HG03571 (cell line): ENCODE measurements at regions not wholly inside any gene's neighbourhood (a gene's known extent, or its start where the extent isn't known, plus 50 kb on each side); places are given as distances from the start of the nearest gene placed in this dataset.
"Not testable (repeated sequence)": the region's sequence is repeated elsewhere in the genome, so short reads cannot be mapped to it uniquely, and the experiment has no call there.

Experiments used
- ATAC-seq: cut with Tn5 transposase; IDR thresholded peaks from one replicate; pipeline ENCODE4 v1.9.1; 2021; ENCODE audit not compliant: unreplicated experiment

GRCh38 chr14:22315336-22315735, 273.7 kb downstream of the DAD1 start:
- no peak for ATAC-seq

DNA sequence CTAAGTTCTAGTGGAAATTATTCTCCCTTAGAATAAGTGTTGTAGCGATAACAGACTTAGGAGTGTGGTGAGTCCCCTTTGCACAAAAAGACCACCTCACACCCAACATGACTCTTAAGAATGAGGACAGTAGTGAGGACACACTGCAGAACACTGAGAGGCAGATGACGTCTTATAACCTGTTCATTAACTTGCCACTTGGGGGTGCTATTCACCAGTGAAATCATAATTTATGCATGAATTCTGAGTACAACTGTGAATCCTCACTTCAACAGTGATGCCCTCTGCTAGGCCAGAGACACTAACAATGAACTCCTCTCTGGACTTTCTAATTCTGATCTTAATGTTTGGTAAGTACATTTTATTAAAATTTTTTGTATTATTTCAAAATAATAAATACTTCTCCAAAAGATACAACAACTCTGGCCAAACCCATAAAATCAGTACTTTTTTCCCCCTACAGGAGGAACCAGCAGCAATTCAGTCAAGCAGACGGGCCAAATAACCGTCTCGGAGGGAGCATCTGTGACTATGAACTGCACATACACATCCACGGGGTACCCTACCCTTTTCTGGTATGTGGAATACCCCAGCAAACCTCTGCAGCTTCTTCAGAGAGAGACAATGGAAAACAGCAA, 274.7 kb downstream of the DAD1 start:
- ATAC-seq = no peak

DNA sequence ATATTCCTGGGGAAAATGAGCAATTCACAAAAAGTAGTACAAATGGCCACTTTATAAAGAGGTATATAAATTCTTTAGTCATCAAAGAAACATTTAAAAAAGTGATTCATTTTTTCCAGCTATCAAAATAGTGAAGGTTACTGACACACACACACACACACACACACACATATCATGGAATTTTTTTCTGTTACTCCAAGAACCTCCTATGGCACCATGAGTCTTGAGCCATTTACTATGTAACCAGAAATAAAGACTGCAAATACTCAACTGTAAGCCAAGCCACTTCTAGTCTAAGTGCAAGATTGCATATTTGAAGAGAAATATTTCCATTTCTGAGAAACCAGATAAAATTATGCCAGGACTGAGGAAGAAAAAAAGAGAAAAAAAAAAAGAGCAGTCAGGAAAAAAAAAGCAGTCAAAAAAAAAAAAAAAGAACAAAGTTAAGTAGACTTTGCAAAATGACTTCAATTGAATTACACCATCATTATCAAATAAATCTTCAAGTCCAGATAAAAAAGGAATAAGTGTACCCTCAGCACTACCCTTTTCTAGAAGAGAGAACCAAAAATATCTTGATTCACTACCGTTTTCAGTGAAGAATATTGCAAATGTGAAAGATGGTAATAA, 275.7 kb downstream of the DAD1 start:
- no peak for ATAC-seq

GRCh38 chr14:22311636-22312035, 277.4 kb downstream of the DAD1 start:
- no peak for ATAC-seq

DNA sequence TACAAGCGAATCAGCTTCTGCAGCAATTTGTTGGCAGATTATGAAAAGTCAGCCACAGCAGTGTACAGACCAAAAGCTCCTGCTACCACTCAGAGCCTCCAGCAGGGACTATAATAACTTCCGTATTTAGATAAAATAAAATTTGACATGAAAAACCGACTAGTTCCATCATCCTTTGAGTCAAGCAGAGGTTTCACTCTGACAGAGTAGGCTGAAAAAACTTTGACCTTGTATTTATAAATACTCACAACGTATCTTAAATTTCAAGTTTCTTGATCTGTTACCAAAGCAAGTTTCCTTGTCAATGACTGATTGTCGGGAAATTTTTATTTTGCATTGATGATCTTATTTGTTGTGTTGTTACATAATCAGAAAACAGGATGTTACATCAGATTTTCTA, 283.4 kb downstream of the DAD1 start:
- no peak for ATAC-seq

GRCh38 chr14:22304326-22304725, 284.7 kb downstream of the DAD1 start:
- ATAC-seq = no peak

DNA sequence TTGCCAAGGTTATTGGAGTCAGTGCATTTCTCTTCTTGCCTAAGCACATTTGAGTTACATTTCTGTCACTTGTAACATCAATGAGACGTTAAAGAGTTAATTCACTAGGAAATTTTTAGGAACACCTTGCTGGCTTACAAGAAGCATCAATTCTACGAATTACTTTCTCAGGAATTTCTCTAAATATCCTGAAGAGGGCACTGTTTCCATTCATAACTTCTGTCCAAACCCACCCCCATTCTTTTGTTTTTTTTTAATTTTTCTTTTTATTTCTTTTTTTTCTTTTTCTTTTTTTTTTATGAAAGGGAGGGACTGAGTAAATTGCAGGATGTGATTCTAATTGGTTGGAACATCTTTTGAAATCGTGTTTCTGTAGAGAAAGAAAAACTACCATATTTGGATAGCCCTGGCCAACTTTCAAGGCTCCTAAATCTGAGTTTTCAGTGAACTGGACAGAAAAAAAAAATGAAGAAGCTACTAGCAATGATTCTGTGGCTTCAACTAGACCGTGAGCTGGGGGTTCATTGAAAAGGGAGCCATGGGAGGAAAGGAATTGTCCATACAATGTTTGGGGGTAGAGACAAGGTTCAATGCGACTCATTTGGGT, 285.3 kb downstream of the DAD1 start:
- ATAC-seq = no peak

DNA sequence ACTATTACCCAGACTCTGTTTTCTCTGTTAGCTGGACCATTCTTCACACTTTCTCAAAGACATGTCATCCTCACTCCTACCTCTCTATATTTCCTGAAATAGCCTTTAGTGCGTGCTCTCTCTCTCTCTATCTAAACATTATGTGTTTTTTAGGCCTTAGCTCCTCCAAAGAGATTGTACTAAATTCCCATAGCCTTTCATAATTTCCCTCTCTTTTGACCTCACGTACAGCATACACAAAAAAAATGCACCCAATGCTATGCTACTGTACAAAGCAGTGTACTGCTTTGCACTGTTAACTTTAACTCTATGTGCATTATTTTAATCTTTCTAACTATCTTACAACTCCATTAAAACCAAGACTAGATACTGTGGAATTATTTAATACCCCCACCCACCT, 288.4 kb downstream of the DAD1 start:
- ATAC-seq = no peak

- ATAC-seq = no peak
Observed at GRCh38 chr14:22297376-22297775, 291.6 kb downstream of the DAD1 start.

DNA sequence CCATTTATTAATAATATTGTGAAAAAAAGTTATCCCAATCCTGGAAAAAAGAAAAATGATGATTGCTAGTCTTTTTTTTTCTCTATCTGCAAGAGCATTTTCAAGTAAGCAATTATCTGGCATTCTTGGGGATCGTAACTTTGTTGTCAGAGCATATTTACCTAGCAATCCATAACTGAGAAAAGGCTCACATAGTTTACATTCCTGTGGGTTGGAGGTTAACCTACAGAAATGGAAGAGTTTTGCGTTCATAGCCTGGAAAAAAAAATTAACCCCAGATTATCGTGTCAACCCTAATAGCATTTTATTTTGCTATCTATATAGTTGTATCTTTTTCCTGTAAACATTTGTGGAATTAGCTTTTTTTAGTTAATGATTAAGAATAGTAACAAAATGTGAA, 292.3 kb downstream of the DAD1 start:
- no peak for ATAC-seq

GRCh38 chr14:22296088-22296487, 292.9 kb downstream of the DAD1 start:
- no peak for ATAC-seq

- no peak for ATAC-seq
Observed at GRCh38 chr14:22291406-22291805, 297.6 kb downstream of the DAD1 start.

DNA sequence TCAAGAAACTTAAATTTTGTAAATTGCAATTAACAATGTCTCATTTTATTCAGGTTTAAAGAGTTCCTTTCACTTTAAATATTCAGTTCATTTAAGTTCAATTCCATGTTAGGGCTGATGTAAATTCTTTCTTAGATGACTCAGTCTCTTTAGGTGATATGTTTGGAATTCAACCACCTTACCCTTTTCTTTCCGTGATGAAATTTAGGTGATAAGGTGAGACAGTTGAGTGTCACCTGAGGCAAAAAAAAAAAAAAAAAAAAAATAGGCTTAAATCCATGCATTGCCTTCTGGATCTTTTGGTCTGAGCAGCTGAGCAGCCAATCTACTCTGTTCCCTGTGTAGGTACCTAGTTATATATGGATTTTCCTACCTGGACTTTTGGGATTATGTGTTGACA, 299.5 kb downstream of the DAD1 start:
- ATAC-seq = no peak

GRCh38 chr14:22285991-22286390, 303.0 kb downstream of the DAD1 start:
- no peak for ATAC-seq

- no peak for ATAC-seq
Observed at GRCh38 chr14:22282949-22283348, 306.1 kb downstream of the DAD1 start.

DNA sequence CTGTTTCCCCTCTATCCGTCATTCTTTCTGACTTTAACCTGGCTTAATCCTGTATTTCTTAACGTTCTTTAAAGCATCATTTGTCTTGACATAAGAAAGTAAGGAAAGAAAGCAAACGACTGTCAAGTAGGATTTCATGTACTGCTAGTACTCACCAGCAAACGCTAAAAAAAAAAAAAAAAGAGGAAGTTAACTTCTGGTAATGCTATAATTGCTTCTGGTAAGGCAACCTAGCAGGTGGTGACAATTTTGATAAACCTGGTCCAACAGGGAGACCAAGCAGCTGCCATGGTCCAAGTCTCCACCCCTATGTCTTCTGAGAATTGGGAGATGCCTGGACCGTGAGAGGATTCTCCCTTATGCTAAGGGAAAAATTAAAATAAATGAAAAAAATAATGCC, 306.6 kb downstream of the DAD1 start:
- ATAC-seq = no peak

- ATAC-seq = not testable (repeated sequence)
Observed at GRCh38 chr14:22281447-22281874, 307.6 kb downstream of the DAD1 start.

DNA sequence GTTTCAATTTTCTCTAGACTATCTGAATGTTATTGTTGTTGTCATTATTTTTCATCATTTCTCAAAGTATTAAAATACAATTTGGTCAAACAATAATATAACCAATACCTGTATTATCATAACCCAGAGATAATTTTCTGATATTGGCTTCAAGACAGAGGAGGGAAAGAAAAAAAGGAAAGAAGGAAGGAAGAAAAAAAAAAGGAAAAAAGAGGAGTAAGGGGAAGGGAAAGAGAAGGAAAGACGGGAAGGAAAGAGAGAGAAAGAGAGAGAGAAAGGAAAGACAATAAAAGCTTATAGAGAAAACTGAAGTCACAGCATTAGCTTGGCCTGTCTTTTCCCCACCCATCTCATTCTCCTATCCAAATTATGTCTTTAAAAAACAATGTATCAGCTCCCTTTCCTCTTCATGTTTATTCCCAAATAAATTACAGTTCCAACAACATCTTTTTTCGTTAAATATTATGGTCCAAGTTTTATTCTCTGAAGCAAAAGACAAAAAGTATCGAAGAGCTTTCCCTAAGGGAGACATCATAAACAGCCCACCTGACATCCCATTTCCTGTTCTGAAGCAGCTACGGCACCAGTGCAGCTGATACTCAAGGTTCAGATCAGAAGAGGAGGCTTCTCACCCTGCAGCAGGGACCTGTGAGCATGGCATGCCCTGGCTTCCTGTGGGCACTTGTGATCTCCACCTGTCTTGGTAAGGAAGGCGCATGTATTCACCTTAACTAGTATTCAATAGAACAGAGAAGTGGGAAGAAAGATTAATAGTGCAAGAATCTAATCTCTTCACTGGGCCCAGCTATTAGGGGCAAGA, 308.3 kb downstream of the DAD1 start:
- ATAC-seq = no peak

DNA sequence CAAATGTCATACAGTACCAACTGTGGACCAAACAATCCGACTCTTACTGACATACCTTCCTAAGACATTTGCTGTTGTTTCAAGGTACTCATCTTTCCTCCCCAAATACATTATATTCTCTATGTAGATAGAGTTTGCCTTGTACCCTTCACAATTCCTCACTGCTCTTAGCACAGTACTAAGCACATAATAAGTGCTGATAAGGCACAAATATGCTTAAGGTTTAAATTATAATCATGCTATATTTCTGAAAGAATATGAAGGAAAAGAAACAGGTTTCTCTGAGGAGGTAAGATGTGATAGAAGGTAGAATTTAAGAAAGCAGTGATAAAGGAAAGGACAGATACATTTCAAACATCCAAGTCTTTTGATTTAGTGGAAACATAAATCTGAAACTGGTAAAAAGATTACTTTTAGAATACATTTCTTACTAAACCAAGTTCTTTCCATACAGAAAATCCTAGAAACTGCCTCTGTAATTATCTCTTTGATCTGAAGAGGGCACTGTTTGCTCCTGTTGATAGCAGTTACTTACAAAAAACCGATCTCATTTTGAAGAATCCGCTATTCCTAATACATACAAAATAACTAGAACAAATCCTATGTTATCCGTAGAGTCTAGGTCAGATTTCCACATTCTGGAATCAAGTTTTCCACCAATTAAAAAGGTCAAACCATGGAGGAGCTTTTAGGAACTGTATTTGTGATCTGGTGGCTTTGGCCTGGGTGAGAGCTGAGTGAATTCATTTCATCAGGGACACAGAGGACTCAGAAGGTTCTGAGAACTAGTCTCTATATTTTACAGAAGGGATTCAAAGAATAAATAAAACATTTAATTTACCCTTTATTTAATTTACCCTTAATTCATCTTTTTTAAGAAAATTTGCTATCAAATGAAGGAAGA, 311.9 kb downstream of the DAD1 start:
- ATAC-seq = no peak
